ENCODE measurements at regions not wholly inside any gene's neighbourhood (a gene's known extent, or its start where the extent isn't known, plus 50 kb on each side); places are given as distances from the start of the nearest gene placed in this dataset.

- BruUV-seq (replicated peaks) = no TSS peak
- ChIA-PET SMC1A (ENCODE audit: uncharacterized antibody, unreplicated experiment) (no interaction called here), POLR2A (no interaction called here), RAD21 (ENCODE audit: unreplicated experiment) (no interaction called here), CTCF (no interaction called here)
- no peaks in the 10 kb centered on the region for H3K79me2 ChIP-seq (ENCODE audit: control insufficient read depth, insufficient read depth, low read length)
- H2AFZ ChIP-seq (ENCODE audit: control insufficient read depth, low read depth, low read length) = no peak overlapping the region
- in situ Hi-C loops (cut with MboI) (no loop called here), intact Hi-C loops (cut with micrococcal nuclease; ENCODE audit: unreplicated experiment) (no loop called here)
- TF ChIP-seq SIN3A (IDR thresholded peaks at IDR 0.05; ENCODE audit: low read depth, low read length) (no peak), TCF3 (IDR thresholded peaks at IDR 0.05; ENCODE audit: borderline replicate concordance, insufficient read depth, low read depth, low read length) (no peak), NFIC (IDR thresholded peaks at IDR 0.05; ENCODE audit: low read depth, low read length) (no peak), KDM1A (IDR thresholded peaks at IDR 0.05; ENCODE audit: borderline replicate concordance) (no peak), ZBTB33 (IDR thresholded peaks at IDR 0.05) (no peak), REST (IDR thresholded peaks at IDR 0.05; ENCODE audit: low read depth, low read length) (no peak), POU2F2 (IDR thresholded peaks at IDR 0.05; ENCODE audit: borderline replicate concordance, low read depth, low read length) (no peak), ATF7 (IDR thresholded peaks at IDR 0.05; ENCODE audit: low read depth) (no peak), ZBTB40 (IDR thresholded peaks at IDR 0.05; ENCODE audit: borderline replicate concordance) (no peak), NR2C1 (IDR thresholded peaks at IDR 0.05) (no peak)
- H3K9me3 ChIP-seq (replicated peaks; ENCODE audit: control insufficient read depth, insufficient read depth, low read length) = no peaks in the 10 kb centered on the region; the same call in 2 of the 3 replicates
- H3K36me3 ChIP-seq (ENCODE audit: control insufficient read depth in 2 of 2, insufficient read depth in 2 of 2, low read length in 1 of 2) = no peaks in the 10 kb centered on the region
- no peaks in the 10 kb centered on the region for H3K27me3 ChIP-seq (replicated peaks in 1 of 2; ENCODE audit: control insufficient read depth in 2 of 2, insufficient read depth in 2 of 2, low read length in 1 of 2)
- no peak for ATAC-seq
- no peak for FAIRE-seq
- H4K20me1 ChIP-seq (ENCODE audit: control insufficient read depth, insufficient read depth) = no peaks in the 10 kb centered on the region
- no peak overlapping the region for H3K9ac ChIP-seq (ENCODE audit: control insufficient read depth, insufficient read depth, low read length)
- DNase-seq (ENCODE audit: low read depth, low spot score) = no peak
- H3K4me2 ChIP-seq (ENCODE audit: control insufficient read depth, insufficient read depth) = no peak overlapping the region
- no peak overlapping the region for H3K4me3 ChIP-seq
- WGBS (ENCODE audit: insufficient coverage, insufficient replicate concordance, low lambda C conversion rate, missing lambda C conversion rate) = 87% methylated on average over 5 of the region's 5 CpGs
- H3K4me1 ChIP-seq (ENCODE audit: control insufficient read depth, insufficient read depth, low read length) = peaks cover 34% of the 10 kb centered on the region
- no peak overlapping the region for H3K27ac ChIP-seq (ENCODE audit: control insufficient read depth, insufficient read depth)
These were observed 284.8 kb upstream of the CCL2 start for GRCh38 chr17:33970279-33970678.

Data from GM12878 (cell line).